OCI-LY1 (cell line): ENCODE measurements at regions not wholly inside any gene's neighbourhood (a gene's known extent, or its start where the extent isn't known, plus 50 kb on each side); places are given as distances from the start of the nearest gene placed in this dataset.

Experiments used
- H2AFZ ChIP-seq: fragments of 200-600 bp; sonication (generic), shearing (Covaris generic); 2 replicates; pipeline ENCODE4 v1.6.0; 2014; ENCODE audit warnings: antibody characterized with exemption, mild to moderate bottlenecking, low read length
- H3F3A ChIP-seq: fragments of 200-600 bp; sonication (generic), shearing (Covaris generic); 2 replicates; pipeline ENCODE4 v1.6.0; 2014; ENCODE audit warnings: mild to moderate bottlenecking, antibody characterized with exemption, low read length, moderate library complexity; ENCODE audit not compliant: insufficient read depth
- H3K27ac ChIP-seq: fragments of 200-600 bp; sonication (generic); 2 replicates; pipeline ENCODE4 v1.5.1; 2014; ENCODE audit warnings: low read length, mixed run types, mild to moderate bottlenecking, low read depth; ENCODE audit not compliant: poor library complexity, severe bottlenecking
- H3K27me3 ChIP-seq: fragments of 200-600 bp; sonication (generic); 2 replicates; pipeline ENCODE4 v1.6.0; 2014; ENCODE audit warnings: antibody characterized with exemption, mild to moderate bottlenecking, low read length, moderate library complexity; ENCODE audit not compliant: insufficient read depth
- H3K36me3 ChIP-seq: fragments of 200-600 bp; sonication (generic); 2 replicates; pipeline ENCODE4 v1.6.1; 2014; ENCODE audit warnings: mild to moderate bottlenecking, antibody characterized with exemption, low read length, moderate library complexity, mixed read lengths; ENCODE audit not compliant: insufficient read depth
- H3K4me1 ChIP-seq: fragments of 200-600 bp; sonication (generic); 2 replicates; pipeline ENCODE4 v1.5.1; 2014; ENCODE audit warnings: mild to moderate bottlenecking, low read length, moderate library complexity; ENCODE audit not compliant: insufficient read depth, severe bottlenecking
- H3K4me2 ChIP-seq: fragments of 200-600 bp; sonication (generic), shearing (Covaris generic); 2 replicates; pipeline ENCODE4 v1.6.1; 2014; ENCODE audit warnings: low read length
- H3K4me3 ChIP-seq: fragments of 200-600 bp; sonication (generic); 2 replicates; pipeline ENCODE4 v1.5.1; 2014; ENCODE audit warnings: low read length, low read depth, mild to moderate bottlenecking, mixed read lengths; ENCODE audit not compliant: poor library complexity, severe bottlenecking
- H3K79me2 ChIP-seq: fragments of 200-600 bp; shearing (Covaris generic); 2 replicates; pipeline ENCODE4 v1.6.1; 2016; ENCODE audit warnings: mixed run types, low read length, mixed read lengths; ENCODE audit not compliant: insufficient read depth
- H3K9ac ChIP-seq: fragments of 200-600 bp; sonication (generic), shearing (Covaris generic); 2 replicates; pipeline ENCODE4 v1.6.1; 2014; ENCODE audit warnings: mild to moderate bottlenecking, low read length, mixed read lengths
- H3K9me2 ChIP-seq: fragments of 200-600 bp; sonication (generic), shearing (Covaris generic); 2 replicates; pipeline ENCODE4 v1.6.1; 2014; ENCODE audit warnings: low read depth, mild to moderate bottlenecking, low read length, mixed read lengths
- H3K9me3 ChIP-seq: fragments of 200-600 bp; shearing (Covaris generic); 2 replicates; pipeline ENCODE4 v1.6.1; 2014; ENCODE audit warnings: low read length, mixed read lengths
- H4K20me1 ChIP-seq: fragments of 200-600 bp; sonication (generic), shearing (Covaris generic); 2 replicates; pipeline ENCODE4 v1.6.0; 2016; ENCODE audit warnings: mild to moderate bottlenecking, low read length; ENCODE audit not compliant: insufficient read depth
- CTCF ChIP-seq: fragments of 200-600 bp; sonication (generic), shearing (Covaris generic); IDR thresholded peaks from 2 replicates; pipeline ENCODE4 v1.5.1; 2017; ENCODE audit warnings: mild to moderate bottlenecking, antibody characterized with exemption, low read length, moderate library complexity, mixed read lengths
- EZH2 ChIP-seq: fragments of 200-600 bp; sonication (generic), shearing (Covaris generic); IDR thresholded peaks from 2 replicates; pipeline ENCODE4 v1.8.0; 2017; ENCODE audit warnings: borderline replicate concordance, mixed run types, mild to moderate bottlenecking, antibody characterized with exemption, low read length, moderate library complexity, mixed read lengths

DNA sequence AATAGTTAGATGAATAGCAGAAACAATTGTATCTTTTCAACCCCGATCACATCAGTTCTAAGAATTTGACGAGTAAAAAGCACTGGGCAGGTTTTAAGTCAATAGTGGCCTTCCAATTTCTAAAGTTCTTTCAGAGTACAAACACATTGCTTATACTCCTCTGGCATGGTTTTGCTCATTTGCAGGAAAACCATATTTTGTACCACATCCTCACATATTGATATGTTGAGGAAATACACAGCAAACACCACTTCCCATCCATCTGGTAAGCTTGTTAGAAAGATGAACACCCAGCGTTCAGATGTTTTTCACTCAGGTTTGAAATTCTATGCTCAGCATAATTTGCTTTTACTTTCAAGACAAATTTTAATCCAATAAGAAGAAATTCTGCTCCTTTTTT lies 344.6 kb upstream of the ACVR2A start:
- Histone ChIP-seq H3K4me2 (no peak overlapping the region), H3K9ac (no peak overlapping the region), H2AFZ (no peak overlapping the region), H3K4me1 (no peaks in the 10 kb centered on the region), H3K27ac (no peak overlapping the region), H3K9me2 (no peaks in the 10 kb centered on the region), H3K9me3 (no peaks in the 10 kb centered on the region), H3F3A (no peaks in the 10 kb centered on the region), H3K4me3 (no peak overlapping the region), H3K36me3 (no peaks in the 10 kb centered on the region), H4K20me1 (no peaks in the 10 kb centered on the region), H3K27me3 (no peaks in the 10 kb centered on the region), H3K79me2 (no peaks in the 10 kb centered on the region)
- no peak for TF ChIP-seq CTCF
- no peak for TF ChIP-seq EZH2

DNA sequence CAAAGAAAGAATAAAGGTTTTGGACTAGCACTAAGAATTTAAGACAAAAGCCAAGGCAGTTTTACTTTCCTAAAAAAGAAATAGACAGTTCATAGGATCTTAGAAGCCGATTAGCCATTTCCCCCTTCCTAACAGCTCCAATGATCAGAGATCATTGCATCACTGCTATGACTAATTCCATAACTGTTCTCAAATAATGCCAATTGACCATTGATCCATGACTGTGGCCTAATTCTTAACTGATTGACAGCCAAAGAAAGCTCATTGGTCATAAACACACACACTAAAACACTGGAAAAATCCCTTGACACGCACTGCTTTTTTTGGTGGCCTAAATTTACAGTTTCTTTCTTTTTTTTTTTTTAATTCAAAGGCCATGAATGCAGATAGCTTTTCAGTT lies 345.0 kb upstream of the ACVR2A start:
- no peaks in the 10 kb centered on the region for H4K20me1 ChIP-seq
- H3F3A ChIP-seq, result no peaks in the 10 kb centered on the region
- no peak overlapping the region for H2AFZ ChIP-seq
- no peaks in the 10 kb centered on the region for H3K9me2 ChIP-seq
- no peak overlapping the region for H3K4me3 ChIP-seq
- no peaks in the 10 kb centered on the region for H3K4me1 ChIP-seq
- H3K9ac ChIP-seq, result no peak overlapping the region
- H3K27ac ChIP-seq, result no peak overlapping the region
- H3K36me3 ChIP-seq, result no peaks in the 10 kb centered on the region
- H3K4me2 ChIP-seq, result no peak overlapping the region
- H3K9me3 ChIP-seq, result no peaks in the 10 kb centered on the region
- H3K79me2 ChIP-seq, result no peaks in the 10 kb centered on the region
- TF ChIP-seq EZH2 (no peak), CTCF (no peak)
- no peaks in the 10 kb centered on the region for H3K27me3 ChIP-seq

DNA sequence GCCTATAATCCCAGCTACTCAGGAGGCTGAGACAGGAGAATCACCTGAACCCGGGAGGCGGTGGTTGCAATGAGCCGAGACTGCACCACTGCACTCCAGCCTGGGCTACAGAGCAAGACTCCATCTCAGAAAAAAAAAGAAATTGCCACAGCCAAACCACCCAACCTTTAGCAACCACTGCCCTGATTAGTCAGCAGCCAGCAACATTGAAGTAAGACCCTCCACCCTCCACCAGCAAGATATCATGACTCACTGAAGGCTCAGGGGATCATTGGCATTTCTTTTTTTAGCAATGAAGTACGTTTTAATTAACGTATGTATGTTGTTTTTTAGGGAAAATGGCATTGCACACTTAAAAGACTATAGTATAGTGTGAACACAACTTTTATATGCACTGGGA lies 349.1 kb upstream of the ACVR2A start:
- H3K27ac ChIP-seq, result no peak overlapping the region

More for the DNA sequence above, 349.1 kb upstream of the ACVR2A start:
- no peak for TF ChIP-seq EZH2
- no peak for TF ChIP-seq CTCF
- Histone ChIP-seq H3K4me3 (no peak overlapping the region), H3K4me2 (no peak overlapping the region), H3K9ac (no peak overlapping the region), H3K79me2 (no peaks in the 10 kb centered on the region), H3K4me1 (no peaks in the 10 kb centered on the region), H3K9me3 (no peaks in the 10 kb centered on the region), H4K20me1 (no peaks in the 10 kb centered on the region), H3K9me2 (no peaks in the 10 kb centered on the region), H3F3A (no peaks in the 10 kb centered on the region), H3K36me3 (no peaks in the 10 kb centered on the region), H2AFZ (no peak overlapping the region), H3K27me3 (no peaks in the 10 kb centered on the region)
